ENCODE measurements at regions not wholly inside any gene's neighbourhood (a gene's known extent, or its start where the extent isn't known, plus 50 kb on each side); places are given as distances from the start of the nearest gene placed in this dataset.

GRCh38 chr12:126895951-126896913, 1370.7 kb upstream of the TMEM132C start:
- no peak overlapping the region for H3K4me3 ChIP-seq (ENCODE audit: low read depth, low read length)
- no peak for DNase-seq (ENCODE audit: low read depth)
- H3K36me3 ChIP-seq (ENCODE audit: control insufficient read depth, insufficient read depth, low read length) = no peaks in the 10 kb centered on the region
- H3K27me3 ChIP-seq (ENCODE audit: control insufficient read depth, insufficient read depth, low read length) = no peaks in the 10 kb centered on the region
- TF ChIP-seq, protein P1, sequence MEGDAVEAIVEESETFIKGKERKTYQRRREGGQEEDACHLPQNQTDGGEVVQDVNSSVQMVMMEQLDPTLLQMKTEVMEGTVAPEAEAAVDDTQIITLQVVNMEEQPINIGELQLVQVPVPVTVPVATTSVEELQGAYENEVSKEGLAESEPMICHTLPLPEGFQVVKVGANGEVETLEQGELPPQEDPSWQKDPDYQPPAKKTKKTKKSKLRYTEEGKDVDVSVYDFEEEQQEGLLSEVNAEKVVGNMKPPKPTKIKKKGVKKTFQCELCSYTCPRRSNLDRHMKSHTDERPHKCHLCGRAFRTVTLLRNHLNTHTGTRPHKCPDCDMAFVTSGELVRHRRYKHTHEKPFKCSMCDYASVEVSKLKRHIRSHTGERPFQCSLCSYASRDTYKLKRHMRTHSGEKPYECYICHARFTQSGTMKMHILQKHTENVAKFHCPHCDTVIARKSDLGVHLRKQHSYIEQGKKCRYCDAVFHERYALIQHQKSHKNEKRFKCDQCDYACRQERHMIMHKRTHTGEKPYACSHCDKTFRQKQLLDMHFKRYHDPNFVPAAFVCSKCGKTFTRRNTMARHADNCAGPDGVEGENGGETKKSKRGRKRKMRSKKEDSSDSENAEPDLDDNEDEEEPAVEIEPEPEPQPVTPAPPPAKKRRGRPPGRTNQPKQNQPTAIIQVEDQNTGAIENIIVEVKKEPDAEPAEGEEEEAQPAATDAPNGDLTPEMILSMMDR (IDR thresholded peaks at IDR 0.05; ENCODE audit: insufficient read depth, low read length, poor library complexity, severe bottlenecking) = no peak

- no peak overlapping the region for H3K4me3 ChIP-seq (ENCODE audit: low read depth, low read length)
- no peaks in the 10 kb centered on the region for H3K27me3 ChIP-seq (ENCODE audit: control insufficient read depth, insufficient read depth, low read length)
- TF ChIP-seq, protein P1 (IDR thresholded peaks at IDR 0.05; ENCODE audit: insufficient read depth, low read length, poor library complexity, severe bottlenecking) = no peak
- H3K36me3 ChIP-seq (ENCODE audit: control insufficient read depth, insufficient read depth, low read length) = no peaks in the 10 kb centered on the region
- DNase-seq (ENCODE audit: low read depth) = no peak
These were observed 1369.9 kb upstream of the TMEM132C start for GRCh38 chr12:126897102-126897501.

DNA sequence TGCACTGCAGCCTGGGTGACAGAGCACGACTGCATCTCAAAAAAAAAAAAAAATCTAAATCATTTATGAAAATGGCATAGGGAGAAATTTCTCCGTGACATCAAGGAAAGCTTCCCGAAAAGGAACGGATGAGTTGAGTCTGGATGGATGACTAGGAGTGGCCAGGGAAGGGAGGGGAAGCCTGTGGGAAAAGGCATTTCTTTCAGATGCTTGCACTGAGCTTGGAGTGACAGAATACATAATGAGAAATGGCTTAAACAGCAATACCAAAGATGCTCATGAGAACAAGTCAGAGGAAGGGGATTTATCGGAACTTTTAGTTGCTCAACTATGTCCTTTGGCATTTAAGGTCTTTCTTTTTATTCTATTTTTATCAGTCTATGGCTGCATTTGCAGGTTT, 1369.2 kb upstream of the TMEM132C start:
- DNase-seq (ENCODE audit: low read depth) = no peak
- Histone ChIP-seq H3K36me3 (ENCODE audit: control insufficient read depth, insufficient read depth, low read length) (no peaks in the 10 kb centered on the region), H3K4me3 (ENCODE audit: low read depth, low read length) (no peak overlapping the region), H3K27me3 (ENCODE audit: control insufficient read depth, insufficient read depth, low read length) (no peaks in the 10 kb centered on the region)
- TF ChIP-seq, protein P1 (IDR thresholded peaks at IDR 0.05; ENCODE audit: insufficient read depth, low read length, poor library complexity, severe bottlenecking) = no peak

- TF ChIP-seq, protein P1 (IDR thresholded peaks at IDR 0.05; ENCODE audit: insufficient read depth, low read length, poor library complexity, severe bottlenecking) = no peak
- Histone ChIP-seq H3K4me3 (ENCODE audit: low read depth, low read length) (no peak overlapping the region), H3K27me3 (ENCODE audit: control insufficient read depth, insufficient read depth, low read length) (no peaks in the 10 kb centered on the region), H3K36me3 (ENCODE audit: control insufficient read depth, insufficient read depth, low read length) (no peaks in the 10 kb centered on the region)
- no peak for DNase-seq (ENCODE audit: low read depth)
These were observed 1368.4 kb upstream of the TMEM132C start for GRCh38 chr12:126898562-126898961.

DNA sequence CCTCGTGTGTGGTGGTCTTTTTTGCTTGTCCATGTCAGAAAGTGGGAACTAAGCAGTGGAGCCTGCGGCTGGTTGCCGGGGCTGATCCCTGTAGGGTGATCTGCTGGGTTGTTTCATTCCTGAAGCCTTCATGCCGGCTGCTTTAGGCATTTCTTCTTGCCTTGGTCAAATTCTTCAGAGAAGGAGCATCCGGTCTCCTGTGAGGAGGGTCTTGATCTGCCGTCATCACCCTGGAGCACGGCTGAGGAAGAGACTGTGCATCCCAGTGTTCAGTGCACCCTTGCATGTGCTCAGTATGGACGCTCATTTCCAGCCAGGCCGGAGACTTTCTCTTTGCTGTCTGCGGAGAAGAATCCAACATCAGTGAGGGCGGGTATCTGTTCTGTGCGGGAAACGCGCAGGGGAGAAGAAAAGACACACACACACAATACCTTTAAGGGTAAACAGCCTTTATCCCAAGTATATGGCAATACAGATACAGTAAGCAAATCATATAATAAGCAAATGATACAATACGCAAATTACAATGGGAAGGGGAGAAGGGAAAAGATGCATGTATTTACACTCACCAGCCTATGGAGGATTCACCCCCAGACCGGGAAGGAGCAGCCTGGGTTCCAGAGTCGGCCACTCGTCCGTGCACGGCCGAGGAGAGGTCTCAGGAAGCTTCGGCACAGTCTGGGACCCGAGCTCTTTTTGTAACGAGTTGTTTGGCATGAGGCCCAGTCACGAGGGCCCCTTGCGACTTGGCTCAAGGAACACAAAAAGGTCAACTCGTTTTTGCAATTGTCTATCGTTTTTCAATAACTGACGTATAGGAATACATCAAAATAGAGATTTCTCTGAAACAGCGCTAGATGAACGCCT, 1366.8 kb upstream of the TMEM132C start:
- Histone ChIP-seq H3K27me3 (ENCODE audit: control insufficient read depth, insufficient read depth, low read length) (no peaks in the 10 kb centered on the region), H3K36me3 (ENCODE audit: control insufficient read depth, insufficient read depth, low read length) (no peaks in the 10 kb centered on the region), H3K4me3 (ENCODE audit: low read depth, low read length) (no peak overlapping the region)
- TF ChIP-seq, protein P1 (IDR thresholded peaks at IDR 0.05; ENCODE audit: insufficient read depth, low read length, poor library complexity, severe bottlenecking) = no peak
- no peak for DNase-seq (ENCODE audit: low read depth)
